ENCODE measurements at regions not wholly inside any gene's neighbourhood (a gene's known extent, or its start where the extent isn't known, plus 50 kb on each side); places are given as distances from the start of the nearest gene placed in this dataset.

DNA sequence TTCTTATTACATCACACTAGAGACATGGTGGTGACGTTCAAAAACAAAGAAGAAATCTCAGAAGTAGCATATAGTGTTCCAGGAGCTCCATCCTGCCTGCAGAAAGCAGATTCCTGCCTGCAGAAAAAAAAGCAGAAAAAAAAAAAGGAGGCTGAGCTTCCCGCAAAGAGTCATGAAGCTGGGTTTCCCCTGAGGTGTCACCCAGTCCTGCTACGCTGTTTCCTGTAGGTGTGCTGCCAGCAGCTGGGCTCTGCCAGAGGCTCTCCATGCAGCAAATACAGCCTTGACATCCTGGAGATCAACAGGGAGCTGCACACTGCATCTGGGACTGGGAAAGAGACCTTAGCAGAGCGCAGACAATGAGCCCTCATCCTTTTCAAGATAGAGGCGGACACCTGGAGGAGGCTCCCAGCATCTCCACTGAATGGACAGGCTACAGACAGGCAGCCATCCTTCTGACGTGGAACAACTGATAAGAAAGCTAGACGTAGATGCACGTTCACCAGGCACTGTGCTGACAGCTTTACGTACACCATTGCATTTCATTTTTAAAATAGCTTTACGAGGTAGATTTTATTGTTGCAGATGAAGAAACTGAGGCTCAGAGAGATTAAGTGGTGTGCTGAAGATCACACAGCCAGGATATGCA is 350.9 kb downstream of the FOXO1 start:
- DNase-seq (ENCODE audit: extremely low read depth, low read depth) = no peak

DNA sequence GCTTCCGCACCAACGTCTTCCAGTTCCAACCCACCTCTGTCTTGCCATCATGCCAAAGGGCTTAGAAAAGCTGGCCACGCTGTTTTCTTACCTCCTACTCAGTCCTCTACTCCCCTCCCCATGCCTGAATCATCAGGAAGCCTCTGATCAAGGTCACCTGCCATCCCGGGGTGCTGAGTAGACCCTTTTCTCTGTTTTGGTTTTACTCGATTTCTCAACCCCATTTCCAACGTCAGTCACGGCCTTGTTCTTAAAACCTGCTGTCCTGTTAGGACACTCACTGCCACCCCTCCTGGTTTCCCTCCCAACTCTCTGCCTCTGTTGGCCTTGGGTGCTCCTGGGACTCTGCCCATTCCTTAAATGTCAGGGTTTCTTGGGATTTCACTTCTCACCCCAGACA is 350.1 kb downstream of the FOXO1 start:
- DNase-seq (ENCODE audit: extremely low read depth, low read depth) = no peak

DNA sequence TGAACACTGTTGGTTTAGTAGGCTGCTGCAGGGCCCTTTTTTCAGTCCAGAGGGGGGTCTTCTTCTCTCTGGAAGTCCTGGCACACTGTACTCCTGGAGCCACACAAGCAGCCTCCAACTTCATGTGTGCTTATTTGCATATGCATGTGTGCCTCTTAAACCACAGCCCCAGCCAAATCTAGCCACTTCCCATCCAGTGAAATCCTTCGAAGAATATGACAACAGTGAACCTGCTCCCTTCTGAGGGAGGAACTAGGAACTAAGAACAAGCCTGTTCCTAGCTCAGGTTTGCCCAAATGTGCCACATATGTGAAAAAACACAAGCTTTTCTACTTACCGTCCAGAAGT is 348.5 kb downstream of the FOXO1 start:
- DNase-seq (ENCODE audit: extremely low read depth, low read depth) = no peak

DNA sequence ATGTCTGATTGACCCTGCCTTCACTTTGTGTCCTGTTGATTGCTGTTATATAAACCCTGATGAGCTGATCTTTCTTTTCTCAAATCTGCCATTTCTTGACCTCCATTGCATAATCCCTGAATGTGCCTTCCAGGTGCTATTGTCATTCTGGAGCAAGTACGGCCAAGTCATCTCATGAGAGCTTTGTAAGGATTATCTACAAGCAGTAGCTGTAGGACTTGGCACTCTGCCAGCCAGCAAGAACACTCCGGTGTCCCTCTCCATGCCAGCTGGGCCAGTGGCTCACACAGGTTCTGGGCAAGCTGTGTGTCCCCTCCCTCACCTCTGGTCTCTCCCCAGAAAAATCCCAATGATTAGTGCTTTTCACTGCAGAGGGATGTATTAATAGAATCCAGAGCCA is 348.1 kb downstream of the FOXO1 start:
- DNase-seq (ENCODE audit: extremely low read depth, low read depth) = no peak

DNA sequence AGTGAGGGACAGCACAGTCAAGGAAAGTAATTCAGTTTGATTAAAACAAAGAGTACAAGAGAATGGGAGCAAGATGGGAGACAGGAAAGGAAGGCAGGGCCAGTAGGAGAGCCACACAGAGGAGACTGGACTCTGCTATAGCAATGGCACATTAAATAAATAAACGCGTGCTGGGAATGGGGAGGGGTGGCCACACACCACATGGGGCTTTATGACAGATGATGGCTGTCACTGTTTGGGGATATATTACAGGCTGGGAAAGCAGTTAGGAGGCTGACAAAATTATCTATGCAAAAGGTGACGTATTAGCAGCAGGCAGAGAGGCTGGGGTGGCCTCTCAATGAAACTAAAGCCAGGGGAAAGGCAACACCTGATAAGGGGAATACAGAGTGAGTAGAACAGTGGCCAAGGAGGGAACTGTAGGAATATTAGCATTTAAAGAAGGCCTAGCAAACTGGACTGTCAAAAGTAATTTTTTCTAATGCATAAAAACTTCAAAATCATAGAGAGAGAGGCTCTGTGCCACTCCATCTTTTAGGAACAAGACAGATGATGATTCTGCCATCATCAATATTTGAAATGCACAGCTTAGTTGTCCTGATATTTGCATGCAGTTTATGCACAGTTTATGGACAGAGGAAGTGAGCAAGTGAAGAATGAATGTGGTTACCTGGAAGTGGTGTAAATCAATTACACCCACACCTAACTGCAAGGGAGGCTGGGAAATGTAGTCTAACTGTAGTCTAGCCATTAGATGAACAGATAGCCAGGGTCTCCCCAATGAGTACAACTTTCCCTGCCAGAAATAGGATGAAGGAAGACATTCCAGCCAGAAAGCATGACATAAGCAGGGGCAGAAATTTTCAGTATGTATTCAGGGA is 346.5 kb downstream of the FOXO1 start:
- no peak for DNase-seq (ENCODE audit: extremely low read depth, low read depth)

DNA sequence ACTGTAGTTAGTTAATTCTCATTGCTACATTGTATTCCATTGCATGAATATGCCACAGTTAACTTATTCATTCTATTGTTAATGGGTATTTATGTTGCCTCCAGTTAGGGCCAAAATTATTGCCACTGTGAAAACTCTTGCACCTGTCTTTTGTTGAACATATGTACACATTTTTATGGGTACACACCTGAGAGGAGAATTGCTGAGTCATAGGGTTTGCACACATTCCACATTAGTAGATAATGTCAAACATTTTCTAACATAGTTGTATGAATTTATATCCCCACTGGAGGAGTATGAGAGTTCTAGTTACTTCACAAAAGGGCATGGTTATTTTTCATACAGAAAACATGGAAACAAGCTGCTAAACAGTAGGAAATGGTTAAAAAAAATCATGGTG is 338.4 kb downstream of the FOXO1 start:
- DNase-seq (ENCODE audit: extremely low read depth, low read depth) = no peak

DNA sequence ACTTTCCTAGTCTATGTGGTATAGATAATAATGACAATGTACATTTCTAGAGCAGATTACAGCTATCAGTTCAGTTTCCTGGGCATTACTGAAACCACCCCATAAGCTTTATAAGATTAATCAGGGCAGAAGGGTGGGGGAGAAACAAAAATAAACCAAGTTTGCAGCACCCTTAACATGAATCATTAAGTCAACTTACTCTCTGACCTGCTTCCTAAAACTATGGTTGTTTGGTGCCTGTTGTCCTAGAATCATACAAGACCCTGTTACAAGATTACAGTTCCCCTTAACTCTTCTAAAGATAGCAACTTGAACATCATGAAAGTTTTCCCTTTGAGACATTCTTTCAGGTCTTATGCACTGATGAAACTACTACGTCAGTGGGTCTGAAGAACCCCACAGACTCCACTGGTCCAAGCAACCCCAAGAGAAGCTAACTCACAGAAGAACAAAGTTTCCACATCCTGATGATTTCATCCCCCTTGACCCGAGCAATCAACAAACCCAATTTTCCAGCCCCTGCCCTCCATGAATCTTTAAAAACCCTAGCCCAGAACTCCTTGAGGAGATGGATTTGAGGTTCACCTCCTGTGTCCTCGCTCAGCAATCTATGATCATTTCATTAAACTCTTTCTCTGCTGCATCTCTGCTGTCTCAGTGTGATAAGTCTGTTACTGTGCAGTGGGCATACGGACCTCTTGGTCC is 336.5 kb downstream of the FOXO1 start:
- DNase-seq (ENCODE audit: extremely low read depth, low read depth) = no peak

DNA sequence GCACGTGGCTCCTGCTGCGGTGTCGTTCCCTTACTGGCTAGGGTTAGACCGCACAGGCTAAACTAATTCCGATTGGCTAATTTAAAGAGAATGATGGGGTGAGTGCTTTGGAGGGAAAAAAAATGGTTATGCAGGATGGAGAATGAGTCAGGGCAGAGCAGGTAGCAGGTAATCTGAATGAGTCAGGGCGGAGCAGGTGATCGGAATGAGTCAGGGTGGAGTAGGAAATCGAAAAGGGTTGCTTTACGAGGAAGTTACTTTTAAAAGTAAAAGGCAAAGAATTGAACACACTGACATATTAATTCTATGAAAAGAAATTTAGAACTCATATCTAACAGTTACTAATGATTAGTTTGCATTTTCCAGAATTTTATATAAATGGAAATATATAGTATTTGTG is 335.5 kb downstream of the FOXO1 start:
- no peak for DNase-seq (ENCODE audit: extremely low read depth, low read depth)

DNA sequence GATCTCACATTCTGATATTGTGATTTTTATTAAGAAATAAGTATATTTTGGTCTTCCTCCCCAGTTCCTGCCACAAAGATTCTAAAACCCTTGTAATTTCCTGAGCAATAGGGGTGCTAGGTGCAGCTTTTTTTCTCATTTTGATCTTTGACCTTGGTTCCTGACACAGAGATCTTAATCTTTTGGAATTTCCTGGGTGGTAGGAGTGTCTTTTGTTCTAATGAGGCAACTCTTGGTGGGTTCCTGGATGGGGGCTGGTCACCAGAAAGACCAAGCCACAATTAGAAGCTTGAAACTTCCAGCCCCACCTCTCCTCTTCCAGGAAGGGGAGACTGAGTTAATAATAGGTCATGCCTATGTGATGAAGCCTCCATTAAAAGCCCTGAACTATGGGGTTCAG is 334.6 kb downstream of the FOXO1 start:
- DNase-seq (ENCODE audit: extremely low read depth, low read depth) = no peak

DNA sequence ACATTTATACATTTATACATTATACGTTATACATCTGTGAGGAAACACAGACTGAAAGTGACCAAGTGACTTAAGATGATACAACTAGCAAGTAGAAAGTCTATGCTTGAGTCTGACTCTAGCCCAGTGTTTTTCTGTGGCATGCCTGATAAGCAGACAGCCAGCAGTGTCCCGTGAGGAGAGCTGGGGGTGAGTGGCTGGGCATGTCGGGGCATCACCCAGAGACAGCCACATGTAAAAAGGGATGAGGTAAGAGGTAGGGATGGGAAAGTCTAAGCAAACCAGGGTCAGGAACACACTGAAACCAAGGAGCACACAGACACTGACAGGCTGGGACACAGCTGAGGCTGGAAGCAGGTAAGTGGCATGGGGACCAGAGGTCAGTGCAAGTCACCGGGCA is 333.2 kb downstream of the FOXO1 start:
- no peak for DNase-seq (ENCODE audit: extremely low read depth, low read depth)

DNA sequence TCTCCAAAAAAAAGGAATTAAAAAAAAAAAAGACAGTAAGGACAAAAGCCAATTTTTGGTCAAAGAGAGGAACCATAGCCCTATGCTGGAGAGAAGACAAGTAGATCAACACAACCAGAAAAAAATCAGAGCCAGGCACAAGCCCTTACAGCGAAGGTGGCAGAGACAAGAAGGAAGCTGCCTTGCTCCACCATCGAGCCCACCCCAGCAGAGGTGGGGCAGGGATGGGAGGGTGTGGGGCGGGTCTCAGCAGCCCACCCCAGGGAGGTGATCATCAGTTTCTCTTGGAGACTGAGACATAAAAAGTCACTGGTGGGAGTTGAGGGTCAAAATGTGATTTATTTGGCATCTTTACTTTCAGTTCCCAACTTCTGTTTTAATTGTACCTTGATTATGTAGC is 332.4 kb downstream of the FOXO1 start:
- no peak for DNase-seq (ENCODE audit: extremely low read depth, low read depth)

DNA sequence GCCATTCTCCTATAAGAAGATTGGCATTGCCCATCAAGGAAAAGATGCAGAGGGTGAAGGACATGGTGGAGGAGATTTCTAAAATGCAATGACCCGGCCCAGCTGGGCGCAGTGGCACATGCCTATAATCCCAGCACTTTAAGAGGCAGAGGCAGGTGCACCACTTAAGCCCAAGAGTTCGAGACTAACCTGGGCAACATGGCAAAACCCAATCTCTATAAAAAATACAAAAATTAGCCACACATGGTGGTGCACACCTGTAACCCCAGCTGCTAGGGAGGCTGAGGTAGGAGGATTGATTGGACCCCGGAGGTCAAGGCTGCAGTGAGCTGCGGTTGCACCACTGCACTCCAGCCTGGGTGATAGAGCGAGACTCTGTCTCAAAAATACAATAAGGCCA is 331.8 kb downstream of the FOXO1 start:
- no peak for DNase-seq (ENCODE audit: extremely low read depth, low read depth)

DNA sequence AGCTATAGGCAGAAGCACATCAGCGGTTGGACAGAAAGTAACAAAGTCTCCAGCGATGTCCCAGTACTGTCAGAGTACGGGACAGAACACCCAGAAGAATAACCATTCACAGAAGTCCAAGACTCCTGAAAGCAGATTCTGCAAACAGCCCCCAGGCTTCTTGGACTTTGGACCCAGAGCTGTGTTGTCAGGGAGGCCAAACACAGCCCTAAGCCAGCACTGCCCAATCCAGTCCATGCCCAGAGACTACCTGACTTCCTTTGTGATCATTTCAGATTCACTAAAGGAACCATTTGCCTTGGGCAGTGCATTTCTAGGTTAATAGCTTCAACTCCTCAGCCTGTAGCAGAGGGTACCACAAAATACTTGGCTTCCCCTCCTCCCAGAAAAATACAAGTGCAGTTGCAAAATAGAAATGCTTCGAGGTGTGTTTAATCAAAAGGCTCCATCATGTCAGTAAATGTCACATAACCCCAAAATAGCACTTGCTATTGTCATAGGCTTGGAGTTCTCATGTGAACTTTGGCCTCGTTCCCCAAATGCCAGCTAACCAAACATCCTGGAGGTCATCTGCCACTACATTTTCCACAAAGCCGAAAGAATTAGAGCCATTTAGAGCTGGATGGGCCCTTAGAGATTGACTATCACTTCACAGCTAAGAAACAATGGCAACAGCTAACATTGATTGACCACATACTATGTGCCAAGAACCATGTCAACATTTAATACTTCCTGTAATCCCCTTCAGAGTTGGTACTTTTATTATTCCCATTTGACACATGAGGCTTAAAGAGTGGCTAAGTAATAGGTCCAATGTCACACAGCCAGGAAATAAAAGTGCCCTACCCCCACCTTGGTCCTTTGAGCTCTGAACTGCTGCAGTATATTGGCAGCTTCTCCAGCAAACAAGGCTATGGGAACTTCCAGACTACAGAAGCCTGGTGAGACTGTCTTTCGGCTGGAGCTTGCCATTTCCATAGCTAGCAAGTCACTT is 329.9 kb downstream of the FOXO1 start:
- no peak for DNase-seq (ENCODE audit: extremely low read depth, low read depth)

DNA sequence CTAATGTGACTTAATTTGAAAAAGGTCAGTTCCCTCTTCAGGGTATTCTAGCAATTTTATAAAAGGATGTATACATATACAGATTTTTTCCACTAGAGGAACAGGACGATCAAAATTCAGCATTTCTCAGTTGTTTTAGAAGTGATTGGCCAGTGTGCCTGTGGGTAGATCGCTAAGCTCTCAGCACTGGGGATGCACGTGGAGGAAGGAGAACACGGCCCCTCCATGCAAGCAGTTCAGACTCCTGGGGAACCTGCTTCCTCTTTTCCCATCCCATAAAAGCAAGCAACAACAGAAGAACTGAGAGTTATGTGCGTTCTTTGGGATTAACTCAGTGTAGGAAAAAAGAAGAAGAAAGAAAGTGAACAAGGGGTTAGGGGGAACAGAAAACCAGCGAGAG is 328.8 kb downstream of the FOXO1 start:
- no peak for DNase-seq (ENCODE audit: extremely low read depth, low read depth)

DNA sequence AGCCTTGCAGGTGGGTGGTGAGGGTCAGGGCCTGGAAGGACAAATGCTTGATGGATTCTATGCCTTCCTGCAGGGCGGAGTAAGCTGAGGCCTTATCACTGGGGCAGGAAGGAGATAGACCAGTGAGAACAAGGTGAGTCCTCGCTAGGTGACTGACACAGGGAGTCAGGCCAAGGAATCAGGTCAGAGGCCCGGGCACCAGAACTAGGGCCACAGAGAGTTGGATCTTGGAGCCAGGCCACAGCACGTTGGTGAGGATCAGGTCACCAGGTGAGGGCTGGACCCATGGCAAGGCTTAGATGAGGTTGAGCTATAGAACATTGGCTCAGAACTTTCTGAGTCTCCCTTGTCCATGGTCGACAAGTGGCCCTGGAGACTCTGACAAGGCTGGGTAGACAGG is 328.2 kb downstream of the FOXO1 start:
- no peak for DNase-seq (ENCODE audit: extremely low read depth, low read depth)

DNA sequence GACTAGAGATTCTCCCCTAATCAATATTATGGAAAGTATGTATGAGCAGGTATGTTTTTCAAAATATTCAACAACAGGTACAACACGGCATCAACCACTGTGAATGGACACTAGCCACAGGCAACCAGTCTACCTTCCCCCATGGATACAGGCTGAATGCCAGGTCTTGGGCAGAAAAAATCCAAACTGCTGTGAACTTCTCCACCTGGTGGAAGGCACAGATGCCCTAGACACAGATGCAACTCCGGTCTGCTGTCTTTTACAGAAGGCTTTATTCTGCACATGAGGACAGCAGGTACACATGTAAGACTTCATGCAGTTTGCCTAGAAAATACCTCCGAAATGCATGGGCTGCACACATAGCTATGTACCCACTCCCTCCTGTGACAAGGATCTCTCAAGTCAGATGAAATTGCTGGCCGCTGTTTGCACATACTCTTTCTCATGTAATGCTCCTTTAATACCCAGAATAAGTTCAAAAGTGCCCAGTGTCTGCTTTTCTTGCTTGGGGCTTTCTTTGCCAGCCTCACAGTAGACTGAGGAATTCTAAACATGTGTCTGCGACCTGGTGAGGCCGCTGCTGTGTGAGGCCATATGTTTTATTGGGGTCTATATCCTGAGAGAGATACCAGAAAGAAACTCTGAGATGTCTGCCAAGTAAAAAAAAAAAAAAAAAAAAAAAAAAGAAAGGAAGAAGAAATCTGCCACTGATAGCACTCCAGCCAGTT is 325.9 kb downstream of the FOXO1 start:
- DNase-seq (ENCODE audit: extremely low read depth, low read depth) = no peak

DNA sequence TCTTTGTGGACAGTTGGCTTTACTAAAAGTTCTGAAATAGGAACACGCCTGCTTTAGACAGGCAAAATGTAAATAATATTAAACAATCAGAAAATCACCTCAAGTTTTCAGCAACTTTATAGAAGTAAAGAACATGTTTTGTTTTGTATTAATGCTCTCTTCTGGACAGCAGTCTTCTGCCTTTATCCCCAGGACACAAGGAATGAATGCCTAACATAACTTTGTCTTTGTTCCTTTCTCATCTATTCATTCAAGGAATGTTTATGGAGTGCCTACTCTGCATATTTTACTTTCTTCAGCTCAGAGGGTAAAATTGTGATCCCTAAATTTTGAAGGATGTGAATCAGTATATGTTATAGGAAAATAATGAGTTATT is 325.4 kb downstream of the FOXO1 start:
- DNase-seq (ENCODE audit: extremely low read depth, low read depth) = no peak

DNA sequence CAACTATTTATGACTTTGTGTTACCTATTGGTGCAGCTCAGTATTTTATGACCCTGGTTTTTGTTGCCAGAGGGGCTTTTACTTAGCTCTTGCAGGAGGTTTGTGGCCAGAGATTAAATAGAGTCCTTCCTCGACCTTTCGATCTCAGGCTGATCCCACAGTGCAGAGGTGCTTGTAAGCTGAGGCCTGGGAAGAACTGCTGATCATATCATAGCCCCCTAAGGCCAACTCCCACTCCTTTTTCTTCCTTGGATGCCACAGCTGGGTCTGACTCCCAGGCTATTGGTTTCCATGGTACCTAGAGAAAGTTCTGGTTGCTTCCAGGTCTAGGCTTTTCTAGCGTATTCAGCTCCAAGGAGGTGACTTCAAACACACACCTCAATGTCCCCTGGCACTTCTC is 324.9 kb downstream of the FOXO1 start:
- no peak for DNase-seq (ENCODE audit: extremely low read depth, low read depth)

DNA sequence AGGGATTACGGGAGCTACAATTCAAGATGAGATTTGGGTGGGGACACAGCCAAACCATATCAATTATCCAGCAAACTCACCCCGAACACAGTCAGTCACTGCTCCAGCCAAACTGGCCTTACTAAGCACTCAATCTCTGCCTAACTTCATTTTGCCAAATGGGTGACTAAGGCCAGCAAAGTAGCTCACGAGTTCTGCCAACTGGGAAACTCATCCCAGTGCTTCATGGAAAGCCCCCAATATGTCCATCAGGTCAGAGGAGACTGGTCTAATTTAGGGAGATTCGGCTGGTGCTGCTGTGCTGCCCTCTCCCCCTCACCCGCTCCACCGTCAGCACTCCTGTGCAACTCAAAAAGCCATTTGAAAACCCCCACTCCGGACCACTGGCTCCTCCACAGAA is 324.0 kb downstream of the FOXO1 start:
- DNase-seq (ENCODE audit: extremely low read depth, low read depth) = no peak

DNA sequence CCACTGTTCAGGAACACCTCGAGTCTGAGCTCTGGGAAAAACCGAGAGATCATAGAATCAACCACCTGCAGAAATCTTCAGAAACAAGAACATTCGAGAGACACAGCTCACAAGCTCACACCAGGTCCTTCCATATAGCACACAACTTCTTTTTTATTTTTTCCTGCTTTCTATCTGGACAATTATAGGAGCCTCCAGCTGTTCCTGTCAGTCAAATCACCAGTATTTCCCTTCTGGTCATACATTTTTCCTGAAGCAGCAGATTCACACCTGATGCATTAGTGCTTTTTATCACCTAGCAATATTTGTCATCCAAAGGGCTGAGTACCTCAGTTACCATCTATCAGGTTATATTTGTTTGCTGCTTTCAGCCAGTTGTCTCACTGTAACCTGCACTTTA is 323.5 kb downstream of the FOXO1 start:
- no peak for DNase-seq (ENCODE audit: extremely low read depth, low read depth)
